ENCODE measurements at regions not wholly inside any gene's neighbourhood (a gene's known extent, or its start where the extent isn't known, plus 50 kb on each side); places are given as distances from the start of the nearest gene placed in this dataset.

DNA sequence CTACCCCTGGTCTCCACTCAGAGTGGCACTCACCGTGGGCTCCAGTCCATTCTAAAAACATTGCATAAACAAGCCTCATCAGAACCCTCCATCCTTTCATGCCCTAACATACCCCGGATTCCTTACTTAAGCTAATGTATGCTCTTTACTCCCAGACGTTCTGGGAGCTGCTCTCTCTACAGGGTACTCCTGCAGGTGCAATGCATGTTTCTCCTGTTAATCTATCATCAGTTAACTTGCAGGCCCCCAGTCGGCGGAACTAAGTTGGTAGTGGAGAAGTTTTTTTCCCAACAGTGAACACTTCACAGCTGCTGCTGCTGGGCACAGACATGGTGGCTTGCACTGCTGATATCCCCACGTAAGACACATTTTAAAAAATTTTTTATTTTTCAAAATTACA is 161.6 kb upstream of the FAT1 start:
- H3K4me1 ChIP-seq = no peaks in the 10 kb centered on the region
- H3K27me3 ChIP-seq = no peaks in the 10 kb centered on the region
- intact Hi-C loops (cut with DNase I) = no loop called here
- DNase-seq (ENCODE audit: extremely low spot score in 2 of 2) = no peak
- TF ChIP-seq POLR2A (IDR thresholded peaks at IDR 0.05) (no peak), POLR2AphosphoS5 (IDR thresholded peaks at IDR 0.05; ENCODE audit: insufficient read depth in 1 of 2, low read depth in 1 of 2) (no peak)
- TF ChIP-seq, protein P1, sequence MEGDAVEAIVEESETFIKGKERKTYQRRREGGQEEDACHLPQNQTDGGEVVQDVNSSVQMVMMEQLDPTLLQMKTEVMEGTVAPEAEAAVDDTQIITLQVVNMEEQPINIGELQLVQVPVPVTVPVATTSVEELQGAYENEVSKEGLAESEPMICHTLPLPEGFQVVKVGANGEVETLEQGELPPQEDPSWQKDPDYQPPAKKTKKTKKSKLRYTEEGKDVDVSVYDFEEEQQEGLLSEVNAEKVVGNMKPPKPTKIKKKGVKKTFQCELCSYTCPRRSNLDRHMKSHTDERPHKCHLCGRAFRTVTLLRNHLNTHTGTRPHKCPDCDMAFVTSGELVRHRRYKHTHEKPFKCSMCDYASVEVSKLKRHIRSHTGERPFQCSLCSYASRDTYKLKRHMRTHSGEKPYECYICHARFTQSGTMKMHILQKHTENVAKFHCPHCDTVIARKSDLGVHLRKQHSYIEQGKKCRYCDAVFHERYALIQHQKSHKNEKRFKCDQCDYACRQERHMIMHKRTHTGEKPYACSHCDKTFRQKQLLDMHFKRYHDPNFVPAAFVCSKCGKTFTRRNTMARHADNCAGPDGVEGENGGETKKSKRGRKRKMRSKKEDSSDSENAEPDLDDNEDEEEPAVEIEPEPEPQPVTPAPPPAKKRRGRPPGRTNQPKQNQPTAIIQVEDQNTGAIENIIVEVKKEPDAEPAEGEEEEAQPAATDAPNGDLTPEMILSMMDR (IDR thresholded peaks at IDR 0.05) = no peak
- no peaks in the 10 kb centered on the region for H3K9me3 ChIP-seq
- no peaks in the 10 kb centered on the region for H3K36me3 ChIP-seq
- no peak overlapping the region for H3K4me3 ChIP-seq
- no peak overlapping the region for H3K27ac ChIP-seq

GRCh38 chr4:186886759-186887158 is 163.1 kb upstream of the FAT1 start:
- Histone ChIP-seq H3K4me3 (no peak overlapping the region), H3K36me3 (no peaks in the 10 kb centered on the region), H3K27me3 (no peaks in the 10 kb centered on the region), H3K4me1 (no peaks in the 10 kb centered on the region), H3K27ac (no peak overlapping the region), H3K9me3 (no peaks in the 10 kb centered on the region)
- TF ChIP-seq POLR2A (IDR thresholded peaks at IDR 0.05) (no peak), POLR2AphosphoS5 (IDR thresholded peaks at IDR 0.05; ENCODE audit: insufficient read depth in 1 of 2, low read depth in 1 of 2) (no peak)
- TF ChIP-seq, protein P1 (IDR thresholded peaks at IDR 0.05) = no peak
- DNase-seq (ENCODE audit: extremely low spot score in 2 of 2) = no peak
- intact Hi-C loops (cut with DNase I) = no loop called here

GRCh38 chr4:186887291-186887700 is 163.6 kb upstream of the FAT1 start:
- no peak for TF ChIP-seq POLR2AphosphoS5 (IDR thresholded peaks at IDR 0.05; ENCODE audit: insufficient read depth in 1 of 2, low read depth in 1 of 2)
- TF ChIP-seq, protein P1 (IDR thresholded peaks at IDR 0.05) = no peak
- no peak for TF ChIP-seq POLR2A (IDR thresholded peaks at IDR 0.05)
- Histone ChIP-seq H3K4me1 (no peaks in the 10 kb centered on the region), H3K27me3 (no peaks in the 10 kb centered on the region), H3K36me3 (no peaks in the 10 kb centered on the region), H3K9me3 (no peaks in the 10 kb centered on the region), H3K27ac (no peak overlapping the region), H3K4me3 (no peak overlapping the region)
- DNase-seq (ENCODE audit: extremely low spot score in 2 of 2) = no peak
- intact Hi-C loops (cut with DNase I) = no loop called here

GRCh38 chr4:186887752-186888151 is 164.1 kb upstream of the FAT1 start:
- no peak for TF ChIP-seq POLR2AphosphoS5 (IDR thresholded peaks at IDR 0.05; ENCODE audit: insufficient read depth in 1 of 2, low read depth in 1 of 2)
- TF ChIP-seq, protein P1 (IDR thresholded peaks at IDR 0.05) = no peak
- TF ChIP-seq POLR2A (IDR thresholded peaks at IDR 0.05) = no peak
- Histone ChIP-seq H3K9me3 (no peaks in the 10 kb centered on the region), H3K4me1 (no peaks in the 10 kb centered on the region), H3K36me3 (no peaks in the 10 kb centered on the region), H3K27ac (no peak overlapping the region), H3K4me3 (no peak overlapping the region), H3K27me3 (no peaks in the 10 kb centered on the region)
- intact Hi-C loops (cut with DNase I) = no loop called here
- no peak for DNase-seq (ENCODE audit: extremely low spot score in 2 of 2)

- Histone ChIP-seq H3K27ac (no peak overlapping the region), H3K4me1 (no peaks in the 10 kb centered on the region), H3K9me3 (no peaks in the 10 kb centered on the region), H3K36me3 (no peaks in the 10 kb centered on the region), H3K4me3 (no peak overlapping the region), H3K27me3 (no peaks in the 10 kb centered on the region)
- intact Hi-C loops (cut with DNase I) = no loop called here
- no peak for DNase-seq (ENCODE audit: extremely low spot score in 2 of 2)
- no peak for TF ChIP-seq POLR2AphosphoS5 (IDR thresholded peaks at IDR 0.05; ENCODE audit: insufficient read depth in 1 of 2, low read depth in 1 of 2)
- TF ChIP-seq, protein P1 (IDR thresholded peaks at IDR 0.05) = no peak
- no peak for TF ChIP-seq POLR2A (IDR thresholded peaks at IDR 0.05)
Measured at GRCh38 chr4:186889876-186890643, 166.4 kb upstream of the FAT1 start.
